ENCODE measurements at regions not wholly inside any gene's neighbourhood (a gene's known extent, or its start where the extent isn't known, plus 50 kb on each side); places are given as distances from the start of the nearest gene placed in this dataset.

GRCh38 chr4:23365086-23365485 is 524.8 kb downstream of the PPARGC1A start:
- H3K4me1 ChIP-seq (replicated peaks in 1 of 2; ENCODE audit: control insufficient read depth in 2 of 2, insufficient read depth in 2 of 2, low read length in 2 of 2), result no peaks in the 10 kb centered on the region; a peak in 1 of 5 replicates
- 5% methylated on average over 2 of the region's 2 CpGs for WGBS (ENCODE audit: insufficient coverage, low coverage, missing lambda C conversion rate)
- H3K27ac ChIP-seq (ENCODE audit: extremely low read depth, low read depth, low read length), result no peak overlapping the region
- no peak for DNase-seq (ENCODE audit: extremely low read depth in 1 of 4, low spot score in 3 of 4)
- H3K36me3 ChIP-seq (ENCODE audit: control insufficient read depth, insufficient read depth, low read length), result no peaks in the 10 kb centered on the region
- H3K79me2 ChIP-seq (ENCODE audit: control insufficient read depth, insufficient read depth, low read length), result no peaks in the 10 kb centered on the region
- H3K4me3 ChIP-seq, result no peak overlapping the region
- FAIRE-seq, result no peak
- no peaks in the 10 kb centered on the region for H3K27me3 ChIP-seq (ENCODE audit: control insufficient read depth in 2 of 2, insufficient read depth in 2 of 2, low read length in 2 of 2)
- H3K4me2 ChIP-seq (ENCODE audit: insufficient read depth, low read length), result no peak overlapping the region
- no peaks in the 10 kb centered on the region for H4K20me1 ChIP-seq (replicated peaks; ENCODE audit: control insufficient read depth, insufficient read depth, low read length)
- intact Hi-C loops (cut with micrococcal nuclease) (no loop called here), in situ Hi-C loops (cut with MboI) (no loop called here)
- ATAC-seq, result no peak
- ChIA-PET POLR2A (no interaction called here), CTCF (ENCODE audit: low intra/inter-chr PET ratio) (no interaction called here)
- no peaks in the 10 kb centered on the region for H3K9me3 ChIP-seq (replicated peaks; ENCODE audit: control insufficient read depth, insufficient read depth, low read depth, low read length)
- H3K9ac ChIP-seq (ENCODE audit: insufficient read depth in 1 of 2, low read depth in 2 of 2, low read length in 2 of 2), result no peak overlapping the region
- TF ChIP-seq RB1 (IDR thresholded peaks at IDR 0.05; ENCODE audit: low read depth) (no peak), CREB3 (tag; conservative IDR thresholded peaks at IDR 0.05; ENCODE audit: low read depth) (no peak), ZBTB34 (CRISPR knock-in tag; IDR thresholded peaks at IDR 0.05) (no peak), CXXC5 (CRISPR knock-in tag; IDR thresholded peaks at IDR 0.05) (no peak), ZNF639 (CRISPR knock-in tag; conservative IDR thresholded peaks at IDR 0.05 in 1 of 2, IDR thresholded peaks at IDR 0.05 in 1 of 2) (no peak), ZBTB2 (IDR thresholded peaks at IDR 0.05) (no peak), CHCHD3 (CRISPR knock-in tag; IDR thresholded peaks at IDR 0.05) (no peak), ZNF507 (tag; conservative IDR thresholded peaks at IDR 0.05) (no peak), EP300 (IDR thresholded peaks at IDR 0.05; ENCODE audit: low read length) (no peak), NFE2 (IDR thresholded peaks at IDR 0.05; ENCODE audit: low read depth) (no peak), HMG20B (CRISPR knock-in tag; IDR thresholded peaks at IDR 0.05) (no peak), TCF3 (CRISPR knock-in tag; IDR thresholded peaks at IDR 0.05) (no peak), SMAD3 (CRISPR knock-in tag; conservative IDR thresholded peaks at IDR 0.05) (no peak)
- no TSS peak for BruUV-seq (replicated peaks)
- no peaks in the 10 kb centered on the region for H3K9me1 ChIP-seq (ENCODE audit: control insufficient read depth, insufficient read depth, low read length)
- H2AFZ ChIP-seq (ENCODE audit: low read depth, low read length), result no peak overlapping the region

All from K562 (cell line).